ENCODE measurements at regions not wholly inside any gene's neighbourhood (a gene's known extent, or its start where the extent isn't known, plus 50 kb on each side); places are given as distances from the start of the nearest gene placed in this dataset.
"Not testable (repeated sequence)": the region's sequence is repeated elsewhere in the genome, so short reads cannot be mapped to it uniquely, and the experiment has no call there.

DNA sequence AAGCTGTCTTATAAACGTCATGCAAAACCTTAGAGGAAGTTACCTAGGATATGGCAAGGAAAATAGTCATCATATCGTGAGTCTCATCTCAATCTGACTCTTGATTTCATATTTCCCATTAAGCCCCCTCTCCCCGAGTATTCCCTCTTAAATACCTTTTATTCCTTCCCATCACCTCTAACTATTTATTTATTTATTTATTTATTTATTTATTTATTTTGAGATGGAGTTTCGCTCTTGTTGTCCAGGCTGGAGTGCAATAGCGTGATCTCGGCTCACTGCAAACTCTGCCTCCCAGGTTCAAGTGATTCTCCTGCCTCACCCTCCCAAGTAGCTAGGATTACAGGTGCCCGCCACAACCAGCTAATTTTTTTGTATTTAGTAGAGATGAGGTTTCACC, 260.4 kb downstream of the SHOX2 start:
- TF ChIP-seq, protein P1, sequence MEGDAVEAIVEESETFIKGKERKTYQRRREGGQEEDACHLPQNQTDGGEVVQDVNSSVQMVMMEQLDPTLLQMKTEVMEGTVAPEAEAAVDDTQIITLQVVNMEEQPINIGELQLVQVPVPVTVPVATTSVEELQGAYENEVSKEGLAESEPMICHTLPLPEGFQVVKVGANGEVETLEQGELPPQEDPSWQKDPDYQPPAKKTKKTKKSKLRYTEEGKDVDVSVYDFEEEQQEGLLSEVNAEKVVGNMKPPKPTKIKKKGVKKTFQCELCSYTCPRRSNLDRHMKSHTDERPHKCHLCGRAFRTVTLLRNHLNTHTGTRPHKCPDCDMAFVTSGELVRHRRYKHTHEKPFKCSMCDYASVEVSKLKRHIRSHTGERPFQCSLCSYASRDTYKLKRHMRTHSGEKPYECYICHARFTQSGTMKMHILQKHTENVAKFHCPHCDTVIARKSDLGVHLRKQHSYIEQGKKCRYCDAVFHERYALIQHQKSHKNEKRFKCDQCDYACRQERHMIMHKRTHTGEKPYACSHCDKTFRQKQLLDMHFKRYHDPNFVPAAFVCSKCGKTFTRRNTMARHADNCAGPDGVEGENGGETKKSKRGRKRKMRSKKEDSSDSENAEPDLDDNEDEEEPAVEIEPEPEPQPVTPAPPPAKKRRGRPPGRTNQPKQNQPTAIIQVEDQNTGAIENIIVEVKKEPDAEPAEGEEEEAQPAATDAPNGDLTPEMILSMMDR (IDR thresholded peaks at IDR 0.05): not testable (repeated sequence)
- TF ChIP-seq POLR2A (IDR thresholded peaks at IDR 0.05): not testable (repeated sequence)
